B cell (primary cell): ENCODE measurements at regions not wholly inside any gene's neighbourhood (a gene's known extent, or its start where the extent isn't known, plus 50 kb on each side); places are given as distances from the start of the nearest gene placed in this dataset.

Source experiments
- ATAC-seq: fragments of 200-7000 bp; cut with Tn5 transposase; one replicate; pipeline ENCODE4 v1.10.0; 2021; ENCODE audit warnings: low read depth, mild to moderate bottlenecking, moderate number of reproducible peaks, moderate library complexity
- CTCF ChIA-PET: fragments of 350-600 bp; sonication (Branson Sonifier 250); formaldehyde crosslinking; loops from one replicate; lab custom pipeline; 2021; ENCODE audit warnings: antibody characterized with exemption, inconsistent platforms; lab: Charles Lee
- POLR2A ChIA-PET: fragments of 350-600 bp; sonication (Branson Sonifier 250); formaldehyde crosslinking; loops from one replicate; lab custom pipeline; 2021; ENCODE audit warnings: antibody characterized with exemption; lab: Charles Lee
- DNase-seq: peaks from one replicate; pipeline ENCODE4 v3.0.0; 2013
- H2AFZ ChIP-seq: 2 replicates; pipeline ENCODE4 v1.6.1; 2012; ENCODE audit warnings: mild to moderate bottlenecking, low read depth, low read length; ENCODE audit not compliant: insufficient read depth, poor library complexity, severe bottlenecking
- H3K27ac ChIP-seq, 2 donors: 1 replicate in 1 of 2; 2 replicates in 1 of 2; pipeline ENCODE4 v1.5.1; 2012 to 2013; ENCODE audit warnings: low read length in 2 of 2, mild to moderate bottlenecking in 2 of 2, moderate library complexity in 1 of 2
- H3K27me3 ChIP-seq, 4 experiments: fragments of 200-600 bp in 1 of 4; sonication (generic) in 1 of 4; replicated peaks in 1 of 4; 1 replicate in 2 of 4; 2 replicates in 2 of 4; pipeline versions ENCODE4 v1.6.1 to v1.7.0; 2013 to 2016; ENCODE audit warnings: low read length in 3 of 4, mild to moderate bottlenecking in 2 of 4, mixed read lengths in 1 of 4, moderate library complexity in 1 of 4; ENCODE audit not compliant: insufficient read depth in 4 of 4, control insufficient read depth in 3 of 4; ENCODE audit errors: control extremely low read depth in 1 of 4
- H3K36me3 ChIP-seq, 2 experiments: replicated peaks in 1 of 2; 1 replicate in 1 of 2; 2 replicates in 1 of 2; pipeline versions ENCODE4 v1.6.1 to v1.7.1; 2013; ENCODE audit warnings: low read length in 1 of 2; ENCODE audit not compliant: insufficient read depth in 2 of 2, control insufficient read depth in 1 of 2; ENCODE audit errors: control extremely low read depth in 1 of 2, extremely low read depth in 1 of 2
- H3K4me1 ChIP-seq, 2 donors: fragments of 200-600 bp in 1 of 2; sonication (generic) in 1 of 2; 1 replicate in 1 of 2; 2 replicates in 1 of 2; pipeline versions ENCODE4 v1.5.1 to v1.6.1; 2013 to 2017; ENCODE audit warnings: low read length in 2 of 2; ENCODE audit not compliant: control insufficient read depth in 2 of 2, insufficient read depth in 2 of 2
- H3K4me2 ChIP-seq: replicated peaks from 2 replicates; pipeline ENCODE3; 2012; ENCODE audit warnings: mild to moderate bottlenecking, low read depth, low read length; ENCODE audit not compliant: poor library complexity, severe bottlenecking
- H3K4me3 ChIP-seq, 5 experiments: fragments of 200-600 bp in 1 of 5; sonication (generic) in 1 of 5; 1 replicate in 3 of 5; 2 replicates in 2 of 5; pipeline versions ENCODE4 v1.5.1 to v1.7.0; 2011 to 2016; ENCODE audit warnings: low read length in 4 of 5, mild to moderate bottlenecking in 4 of 5, low read depth in 2 of 5, control low read depth in 1 of 5, moderate library complexity in 1 of 5; ENCODE audit not compliant: insufficient read depth in 1 of 5; ENCODE audit errors: control extremely low read depth in 1 of 5, extremely low read depth in 1 of 5
- H3K79me2 ChIP-seq: fragments of 200-600 bp; sonication (generic); one replicate; pipeline ENCODE4 v1.6.0; 2016; ENCODE audit warnings: low read length; ENCODE audit not compliant: control insufficient read depth, insufficient read depth
- H3K9ac ChIP-seq: fragments of 200-600 bp; sonication (generic); 2 replicates; pipeline ENCODE4 v1.6.1; 2017; ENCODE audit warnings: mild to moderate bottlenecking, low read length, moderate library complexity
- H3K9me3 ChIP-seq, 3 donors: one replicate each; pipeline versions ENCODE4 v1.6.1 to v1.7.1; 2013; ENCODE audit warnings: low read length in 2 of 3; ENCODE audit not compliant: control insufficient read depth in 2 of 3, insufficient read depth in 1 of 3; ENCODE audit errors: control extremely low read depth in 1 of 3
- H4K20me1 ChIP-seq: 2 replicates; pipeline ENCODE4 v1.6.0; 2012; ENCODE audit warnings: mild to moderate bottlenecking, low read length; ENCODE audit not compliant: insufficient read depth, control insufficient read depth, poor library complexity, severe bottlenecking
- H3K27ac Mint-ChIP-seq: one replicate; pipeline ENCODE4 v1.8.0; 2021; ENCODE audit warnings: mixed read lengths
- H3K27me3 Mint-ChIP-seq: one replicate; pipeline ENCODE4 v1.8.0; 2021; ENCODE audit warnings: mixed read lengths
- H3K4me1 Mint-ChIP-seq: one replicate; pipeline ENCODE4 v1.8.0; 2021; ENCODE audit warnings: mixed read lengths
- H3K4me3 Mint-ChIP-seq: one replicate; pipeline ENCODE4 v1.8.0; 2021; ENCODE audit warnings: mixed read lengths
- H3K9me3 Mint-ChIP-seq: one replicate; pipeline ENCODE4 v1.8.0; 2022; ENCODE audit warnings: mixed read lengths; ENCODE audit not compliant: insufficient read depth
- CTCF ChIP-seq: fragments of 200-600 bp; IDR thresholded peaks from one replicate; pipeline ENCODE4 v1.8.0; 2022; ENCODE audit warnings: antibody characterized with exemption, mild to moderate bottlenecking
- EZH2 ChIP-seq: IDR thresholded peaks from 2 replicates; pipeline ENCODE4 v1.6.1; 2012; ENCODE audit warnings: borderline replicate concordance, low read depth, mild to moderate bottlenecking, moderate library complexity, low read length; ENCODE audit not compliant: insufficient read depth, poor library complexity, severe bottlenecking
- WGBS: methylation state at CpG from one replicate; pipeline ENCODE4 v1.1.5; 2013; ENCODE audit warnings: missing lambda C conversion rate; ENCODE audit not compliant: insufficient coverage; 5-methylcytosine and 5-hydroxymethylcytosine counted together
- intact Hi-C: fragments of 100-400 bp; cut with micrococcal nuclease; formaldehyde crosslinking; loops from one replicate; pipeline ENCODE4 v1.10.0; 2022

GRCh38 chr16:50878966-50879615, 137.2 kb downstream of the CYLD start:
- WGBS: 86% methylated on average over 12 of the region's 15 CpGs
- ATAC-seq: no peak
- no peaks in the 10 kb centered on the region for H3K9me3 Mint-ChIP-seq
- no peak overlapping the region for H3K27ac ChIP-seq
- DNase-seq: no peak
- peaks cover 32% of the 10 kb centered on the region for H3K27me3 Mint-ChIP-seq
- intact Hi-C loops: no loop called here
- no peaks in the 10 kb centered on the region for H3K79me2 ChIP-seq
- no peak overlapping the region for H3K4me2 ChIP-seq
- H2AFZ ChIP-seq: no peak overlapping the region
- H3K9ac ChIP-seq: no peak overlapping the region
- POLR2A ChIA-PET: no interaction called here
- peaks cover 0 to 13% (median 7%) of the 10 kb centered on the region in 4 experiments for H3K27me3 ChIP-seq
- no peaks in the 10 kb centered on the region for H3K4me1 Mint-ChIP-seq
- H4K20me1 ChIP-seq: no peaks in the 10 kb centered on the region
- no peak overlapping the region for H3K27ac Mint-ChIP-seq
- CTCF ChIA-PET: no interaction called here
- peaks cover 0 to 10% (median 0%) of the 10 kb centered on the region in 3 donors for H3K9me3 ChIP-seq
- H3K4me3 ChIP-seq: no peak overlapping the region
- H3K4me3 Mint-ChIP-seq: no peak overlapping the region
- no peaks in the 10 kb centered on the region for H3K4me1 ChIP-seq
- TF ChIP-seq CTCF (no peak), EZH2 (no peak)
- no peaks in the 10 kb centered on the region for H3K36me3 ChIP-seq

- Histone ChIP-seq H4K20me1 (no peaks in the 10 kb centered on the region), H3K4me3 (no peak overlapping the region), H3K4me2 (no peak overlapping the region), H3K27me3 (peaks cover 0 to 13% (median 7%) of the 10 kb centered on the region in 4 experiments), H3K9me3 (peaks cover 0 to 8% (median 0%) of the 10 kb centered on the region in 3 donors), H3K4me1 (no peaks in the 10 kb centered on the region), H3K27ac (no peak overlapping the region), H3K9ac (no peak overlapping the region), H2AFZ (no peak overlapping the region), H3K36me3 (no peaks in the 10 kb centered on the region), H3K79me2 (no peaks in the 10 kb centered on the region)
- DNase-seq: no peak
- TF ChIP-seq CTCF: no peak
- ChIA-PET CTCF (no interaction called here), POLR2A (no interaction called here)
- Mint-ChIP-seq H3K4me3 (no peak overlapping the region), H3K4me1 (no peaks in the 10 kb centered on the region), H3K9me3 (no peaks in the 10 kb centered on the region), H3K27ac (no peak overlapping the region), H3K27me3 (peaks cover 32% of the 10 kb centered on the region)
- intact Hi-C loops: no loop called here
- WGBS: 88% methylated on average over 3 of the region's 3 CpGs
- no peak for ATAC-seq
Measured at GRCh38 chr16:50878536-50878935, 136.7 kb downstream of the CYLD start.
